Left ventricle myocardium superior (tissue), 1 donor: ENCODE measurements at regions not wholly inside any gene's neighbourhood (a gene's known extent, or its start where the extent isn't known, plus 50 kb on each side); places are given as distances from the start of the nearest gene placed in this dataset.
A peak's percentile ranks its signal among the peaks of the same experiment; 100 is the strongest.

ENCODE experiments used
- ATAC-seq: fragments of 200-7000 bp; cut with Tn5 transposase; one replicate; pipeline ENCODE4 v1.9.1; 2020; ENCODE audit warnings: mild to moderate bottlenecking, moderate library complexity
- DNase-seq: peaks from one replicate; pipeline ENCODE4 v3.0.0-alpha.2; 2020
- intact Hi-C: fragments of 100-400 bp; cut with micrococcal nuclease; formaldehyde crosslinking; loops from one replicate; pipeline ENCODE4 v1.11.0; 2022
- donor health status: DM: no; HTN: yes; CAD: no; lungs with severe emphysema.

- no peak for DNase-seq
- ATAC-seq, result no peak
- intact Hi-C loops, result no loop called here
Measured at GRCh38 chr11:116611998-116612620, 160.7 kb downstream of the BUD13 start.

DNA sequence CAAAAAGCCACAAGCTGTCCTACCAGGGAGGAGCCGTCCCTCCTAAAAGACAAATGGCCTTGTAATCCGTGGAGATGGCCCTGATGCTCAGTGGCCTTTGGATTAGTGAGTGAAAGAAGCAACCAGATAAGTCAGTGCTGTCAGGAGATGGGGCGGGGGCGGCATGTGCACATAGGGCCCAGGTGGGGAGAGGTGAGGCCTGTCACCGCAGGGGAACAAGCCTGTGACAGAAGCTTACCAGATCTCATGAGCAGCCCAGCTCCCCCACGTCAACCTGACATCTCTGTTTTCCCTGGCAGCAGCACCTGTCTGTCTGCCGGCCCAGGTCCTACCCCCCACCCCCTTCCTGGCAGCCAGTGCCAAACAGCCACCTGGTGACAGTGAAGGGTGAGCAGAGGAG lies 162.6 kb downstream of the BUD13 start:
- DNase-seq (no peak), ATAC-seq (no peak)
- intact Hi-C loops, result no loop called here

GRCh38 chr11:116607027-116607426 lies 165.8 kb downstream of the BUD13 start:
- ATAC-seq, result no peak
- intact Hi-C loops, result no loop called here
- DNase-seq, result no peak

DNA sequence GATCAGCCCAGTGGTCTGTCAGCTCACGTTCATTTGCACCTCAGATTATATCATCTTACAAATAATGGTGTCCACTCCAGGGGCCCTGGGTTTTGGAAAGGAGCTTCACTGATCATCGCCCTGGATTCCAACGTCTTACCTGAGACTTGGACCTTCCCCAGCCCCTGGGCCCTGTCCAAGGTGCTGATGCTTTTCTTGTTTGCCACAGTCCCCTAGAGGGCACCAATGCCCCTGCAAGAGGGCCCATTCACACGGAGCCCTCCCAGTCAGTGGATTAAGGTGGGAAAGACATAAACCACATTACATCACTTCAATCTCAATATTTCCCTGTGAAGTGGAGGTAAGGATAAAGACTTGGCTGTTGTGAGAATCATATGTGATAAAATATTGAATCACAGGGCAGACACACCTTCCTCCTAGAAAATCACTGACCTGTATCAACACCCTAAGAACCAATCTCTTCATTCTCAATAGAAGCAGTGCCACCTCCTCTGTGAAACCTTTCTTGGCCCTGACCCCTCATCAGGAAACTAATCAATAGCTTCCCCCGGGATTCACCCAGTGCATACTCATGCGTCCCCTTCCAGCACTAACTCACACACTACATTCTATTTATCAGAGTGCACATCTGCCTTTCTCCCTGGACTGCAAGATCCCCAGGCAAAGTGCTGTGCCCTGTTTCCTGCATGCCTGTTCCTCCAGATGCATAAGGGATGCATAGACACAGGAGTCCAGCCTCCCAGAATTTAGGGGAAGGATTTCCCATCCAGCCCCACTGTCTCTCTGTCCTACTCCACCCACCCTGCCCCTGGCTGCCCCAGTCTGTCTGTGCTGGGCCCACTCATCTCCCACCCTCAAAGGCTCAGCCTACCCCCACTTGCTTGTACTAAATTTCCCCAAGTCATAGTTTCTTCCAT lies 167.0 kb downstream of the BUD13 start:
- intact Hi-C loops, result no loop called here
- peak; percentile 49 for DNase-seq
- peak; percentile 57 for ATAC-seq

- intact Hi-C loops, result no loop called here
- no peak for ATAC-seq
Measured at GRCh38 chr11:116603728-116604323, 169.0 kb downstream of the BUD13 start.

DNA sequence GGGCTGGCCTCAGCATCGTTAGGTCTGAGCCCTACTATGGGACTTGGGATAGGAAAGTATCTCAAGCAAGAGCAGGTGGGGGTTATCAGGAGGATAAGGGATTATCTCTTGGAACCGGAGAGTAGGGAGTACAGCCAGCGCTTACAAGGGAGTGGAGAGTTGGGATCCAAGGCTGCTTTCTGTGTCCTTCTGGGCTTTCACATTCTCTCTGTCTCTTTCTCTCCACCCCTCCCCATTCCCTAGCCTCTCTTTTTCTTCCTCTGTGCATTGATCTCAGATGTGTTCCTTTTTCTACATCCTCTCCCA lies 170.2 kb downstream of the BUD13 start:
- intact Hi-C loops, result no loop called here
- ATAC-seq, result peak; percentile 26

More at GRCh38 chr11:116603728-116604323, 169.0 kb downstream of the BUD13 start:
- DNase-seq, result no peak

GRCh38 chr11:116601814-116602636 lies 170.8 kb downstream of the BUD13 start:
- ATAC-seq (peak; percentile 50), DNase-seq (no peak)
- intact Hi-C loops, result no loop called here

More for the DNA sequence above, 170.2 kb downstream of the BUD13 start:
- DNase-seq, result no peak

DNA sequence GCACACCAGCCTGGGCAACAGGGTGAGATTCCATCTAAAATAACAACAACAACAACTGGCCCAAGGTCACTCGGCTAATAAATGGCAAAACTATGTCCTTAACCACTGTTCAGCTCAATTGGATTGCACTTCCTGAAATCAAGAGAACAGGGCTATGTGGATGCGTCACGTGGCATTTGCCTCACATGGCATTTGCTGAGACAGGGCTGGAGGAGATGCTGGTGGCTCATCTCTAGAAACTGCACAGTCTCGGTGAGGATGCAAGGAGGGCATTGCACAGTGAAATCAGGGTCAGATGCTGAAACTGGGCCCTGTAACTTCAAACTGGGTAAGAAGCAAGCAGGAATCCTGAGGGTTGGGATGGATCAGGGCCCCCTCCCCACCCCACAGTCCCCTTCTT lies 171.9 kb downstream of the BUD13 start:
- ATAC-seq (no peak), DNase-seq (no peak)
- intact Hi-C loops, result no loop called here

DNA sequence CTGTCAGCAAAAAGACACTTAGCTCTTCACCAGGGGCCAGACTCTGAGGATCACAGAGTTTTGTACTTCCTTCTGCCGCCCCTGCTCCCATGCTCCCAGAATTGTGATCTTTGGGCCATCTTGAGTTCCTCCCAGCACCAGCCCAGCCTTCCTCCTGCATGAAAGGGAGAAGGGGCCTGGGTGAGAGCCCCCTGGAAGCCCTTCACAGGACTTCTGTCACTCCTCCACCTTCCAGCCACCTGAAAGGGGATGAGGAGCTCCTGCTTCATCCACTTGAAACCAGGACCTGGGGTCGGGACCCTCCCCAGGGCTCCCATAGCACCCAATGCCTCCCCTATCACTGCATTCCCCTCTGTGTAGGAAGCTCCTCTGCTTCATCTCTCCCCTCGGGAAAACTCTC lies 174.2 kb downstream of the BUD13 start:
- intact Hi-C loops, result no loop called here
- DNase-seq (no peak), ATAC-seq (no peak)

GRCh38 chr11:116598036-116598435 lies 174.8 kb downstream of the BUD13 start:
- no peak for DNase-seq
- intact Hi-C loops, result no loop called here
- ATAC-seq, result no peak

GRCh38 chr11:116596346-116597260 lies 176.2 kb downstream of the BUD13 start:
- ATAC-seq (no peak), DNase-seq (no peak)
- intact Hi-C loops, result no loop called here

GRCh38 chr11:116595305-116595880 lies 177.4 kb downstream of the BUD13 start:
- ATAC-seq (no peak), DNase-seq (no peak)
- intact Hi-C loops, result no loop called here

DNA sequence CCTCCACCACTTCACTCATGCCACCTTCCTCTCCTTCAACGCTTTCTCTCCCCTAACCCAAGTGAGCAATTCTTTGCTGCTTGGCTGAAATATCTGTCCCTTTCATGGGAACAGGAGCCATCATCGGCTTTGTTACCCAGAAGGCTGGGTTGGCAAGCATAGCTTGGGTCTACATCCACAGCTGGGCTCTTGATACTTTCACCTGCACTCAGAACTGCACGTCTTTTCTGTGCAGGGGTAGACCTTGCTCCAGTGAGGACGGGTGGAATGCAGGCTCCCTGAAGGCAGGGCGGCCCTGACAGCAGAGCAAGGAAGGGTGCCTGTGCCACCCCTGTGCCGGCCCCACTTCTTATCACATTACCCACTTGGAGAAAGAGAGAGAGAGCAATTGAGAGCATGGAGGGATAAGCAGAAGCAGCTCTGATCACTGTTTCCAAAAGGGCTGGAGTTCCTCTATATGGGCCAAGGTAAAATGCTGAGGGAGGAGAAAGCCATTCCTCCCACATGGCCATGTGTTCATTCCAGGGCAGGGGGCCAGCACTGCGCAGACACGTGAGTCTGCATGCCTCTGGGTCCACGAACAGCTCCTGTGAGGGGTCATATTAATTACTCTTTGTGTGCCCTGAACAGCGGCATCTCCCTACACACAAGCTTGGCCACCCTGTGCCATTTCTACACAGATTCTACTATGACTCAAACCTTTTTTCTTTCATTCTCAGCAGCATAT lies 181.8 kb downstream of the BUD13 start:
- intact Hi-C loops, result no loop called here
- ATAC-seq (no peak), DNase-seq (no peak)

- intact Hi-C loops, result no loop called here
- ATAC-seq (no peak), DNase-seq (no peak)
Measured at GRCh38 chr11:116589402-116589801, 183.4 kb downstream of the BUD13 start.

- intact Hi-C loops, result no loop called here
- no peak for DNase-seq
- no peak for ATAC-seq
Measured at GRCh38 chr11:116586392-116586791, 186.4 kb downstream of the BUD13 start.

- no peak for ATAC-seq
- intact Hi-C loops, result no loop called here
- no peak for DNase-seq
Measured at GRCh38 chr11:116582571-116582970, 190.2 kb downstream of the BUD13 start.

- intact Hi-C loops, result no loop called here
- DNase-seq (no peak), ATAC-seq (no peak)
Measured at GRCh38 chr11:116581349-116581748, 191.4 kb downstream of the BUD13 start.

- intact Hi-C loops, result no loop called here
- ATAC-seq (no peak), DNase-seq (no peak)
Measured at GRCh38 chr11:116580799-116581198, 192.0 kb downstream of the BUD13 start.
